BJ (cell line): ENCODE measurements at regions not wholly inside any gene's neighbourhood (a gene's known extent, or its start where the extent isn't known, plus 50 kb on each side); places are given as distances from the start of the nearest gene placed in this dataset.

Source experiments
- CTCF ChIA-PET: fragments of 350-600 bp; formaldehyde crosslinking; extraction: SDS; loops from one replicate; lab custom pipeline; 2021; ENCODE audit warnings: antibody characterized with exemption, inconsistent platforms; lab: Yijun Ruan, JAX
- POLR2A ChIA-PET: fragments of 300-600 bp; sonication (Branson Sonifier 250); formaldehyde crosslinking; extraction: SDS; loops from one replicate; lab custom pipeline; 2021; ENCODE audit warnings: antibody characterized with exemption; lab: Charles Lee
- DNase-seq: peaks from one replicate; pipeline ENCODE4 v3.0.0-alpha.2; 2011; ENCODE audit warnings: low read depth
- H3K27me3 ChIP-seq: 2 replicates; pipeline ENCODE4 v1.6.0; 2011; ENCODE audit warnings: low read length; ENCODE audit not compliant: control insufficient read depth, insufficient read depth
- H3K36me3 ChIP-seq: 2 replicates; pipeline ENCODE4 v1.5.1; 2011; ENCODE audit warnings: low read length; ENCODE audit not compliant: control insufficient read depth, insufficient read depth
- H3K4me3 ChIP-seq: 2 replicates; pipeline ENCODE4 v1.5.1; 2011; ENCODE audit warnings: low read depth, mild to moderate bottlenecking, control low read depth, low read length
- CTCF ChIP-seq: IDR thresholded peaks from 2 replicates; pipeline ENCODE4 v1.5.1; 2011; ENCODE audit warnings: low read depth, mild to moderate bottlenecking, control low read depth, inconsistent platforms, low read length, moderate library complexity; ENCODE audit not compliant: insufficient read depth

- CTCF ChIA-PET: no interaction called here
- Histone ChIP-seq H3K27me3 (no peaks in the 10 kb centered on the region), H3K4me3 (no peak overlapping the region), H3K36me3 (no peaks in the 10 kb centered on the region)
- DNase-seq: no peak
- POLR2A ChIA-PET: no interaction called here
- no peak for TF ChIP-seq CTCF
Measured at GRCh38 chr4:14308229-14308651, 680.7 kb upstream of the BOD1L1 start.

DNA sequence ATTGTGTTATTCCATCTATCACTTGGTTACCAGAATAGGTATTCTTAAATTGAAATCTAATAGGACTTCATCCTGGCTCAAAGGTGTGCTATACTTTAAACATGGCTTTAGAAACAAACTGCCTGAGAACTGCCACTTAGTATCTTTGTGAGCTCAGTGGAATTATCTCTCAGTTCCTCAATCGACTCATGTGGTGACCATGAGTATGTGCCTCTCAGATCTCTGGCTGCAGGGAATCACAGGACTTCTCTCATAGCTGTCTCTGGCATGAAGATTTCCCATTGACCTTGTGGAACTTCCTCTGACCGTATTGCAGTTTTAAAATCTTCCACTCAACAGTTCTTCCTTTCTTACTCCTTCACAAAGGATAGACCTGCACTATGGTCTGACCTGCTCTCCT, 681.9 kb upstream of the BOD1L1 start:
- TF ChIP-seq CTCF: no peak
- CTCF ChIA-PET: interaction anchor here (1.0 kb wide), 1 partner anchor 10 kb away, joined by 3 read pairs; no protein-coding TSS in a partner anchor
- Histone ChIP-seq H3K36me3 (no peaks in the 10 kb centered on the region), H3K4me3 (no peak overlapping the region), H3K27me3 (no peaks in the 10 kb centered on the region)
- DNase-seq: no peak
- POLR2A ChIA-PET: no interaction called here

GRCh38 chr4:14313757-14314156, 686.2 kb upstream of the BOD1L1 start:
- no peak for TF ChIP-seq CTCF
- DNase-seq: no peak
- no peak overlapping the region for H3K4me3 ChIP-seq
- ChIA-PET POLR2A (no interaction called here), CTCF (no interaction called here)
- no peaks in the 10 kb centered on the region for H3K27me3 ChIP-seq
- H3K36me3 ChIP-seq: no peaks in the 10 kb centered on the region

DNA sequence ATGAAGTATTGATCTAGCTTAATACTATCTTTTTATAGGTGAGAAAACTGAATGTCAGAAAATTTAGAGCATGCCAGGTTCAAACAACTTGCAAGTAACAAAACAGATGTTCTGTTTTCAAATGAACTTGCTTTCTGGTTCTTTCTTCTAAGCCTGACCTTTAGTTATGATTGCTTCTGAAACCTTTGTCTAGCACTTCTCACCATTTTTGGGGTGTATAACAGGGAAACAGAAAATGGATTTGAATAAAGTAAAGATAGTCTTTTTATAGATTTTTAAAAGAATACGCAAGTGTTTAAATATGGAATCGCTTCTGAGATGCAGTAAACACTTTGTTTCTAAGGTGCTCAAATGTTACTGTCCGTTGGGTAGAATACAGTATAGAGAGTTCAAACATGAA, 687.2 kb upstream of the CPEB2 start:
- no peak for TF ChIP-seq CTCF
- CTCF ChIA-PET: no interaction called here
- Histone ChIP-seq H3K36me3 (no peaks in the 10 kb centered on the region), H3K4me3 (no peak overlapping the region), H3K27me3 (no peaks in the 10 kb centered on the region)
- POLR2A ChIA-PET: no interaction called here
- no peak for DNase-seq

DNA sequence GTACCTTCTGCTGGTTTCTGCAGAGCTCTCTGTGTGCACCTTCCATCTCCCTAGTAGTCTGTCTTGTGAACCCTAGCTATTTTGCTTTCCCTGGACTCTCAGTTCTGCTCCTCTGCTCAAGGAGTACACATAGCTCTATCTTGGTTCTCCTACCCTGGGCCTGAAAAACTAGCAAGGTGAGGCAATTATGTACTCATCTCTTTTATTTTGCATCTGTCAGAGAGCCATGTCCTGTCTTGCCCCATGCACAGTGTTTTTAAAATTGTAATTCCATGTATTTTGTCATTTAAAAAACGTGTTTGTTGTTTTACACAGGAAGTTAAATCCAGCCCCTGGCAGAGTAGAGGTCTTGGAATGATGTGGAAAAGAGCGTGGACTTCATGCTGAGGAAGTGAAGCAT, 684.9 kb upstream of the CPEB2 start:
- CTCF ChIA-PET: no interaction called here
- TF ChIP-seq CTCF: no peak
- no peaks in the 10 kb centered on the region; the same call in 1 of the 2 replicates for H3K27me3 ChIP-seq
- no peak overlapping the region for H3K4me3 ChIP-seq
- POLR2A ChIA-PET: no interaction called here
- no peak for DNase-seq
- H3K36me3 ChIP-seq: no peaks in the 10 kb centered on the region
